Neuronal stem cell (in vitro differentiated cells): ENCODE measurements at regions not wholly inside any gene's neighbourhood (a gene's known extent, or its start where the extent isn't known, plus 50 kb on each side); places are given as distances from the start of the nearest gene placed in this dataset.
A peak's percentile ranks its signal among the peaks of the same experiment; 100 is the strongest.

Source experiments
- DNase-seq: peaks from one replicate; pipeline ENCODE4 v3.0.0-alpha.2; 2013; ENCODE audit warnings: low spot score
- H2AFZ ChIP-seq: one replicate; pipeline ENCODE4 v1.6.1; 2013; ENCODE audit warnings: mild to moderate bottlenecking, low read length, inconsistent platforms
- H2AK5ac ChIP-seq: 2 replicates; pipeline ENCODE4 v1.6.1; 2013; ENCODE audit warnings: low read depth, mild to moderate bottlenecking, inconsistent platforms, low read length, moderate library complexity, mixed read lengths
- H2BK120ac ChIP-seq: 2 replicates; pipeline ENCODE4 v1.6.1; 2013; ENCODE audit warnings: low read depth, mild to moderate bottlenecking, inconsistent platforms, low read length, moderate library complexity, mixed read lengths
- H2BK12ac ChIP-seq: one replicate; pipeline ENCODE4 v1.6.1; 2013; ENCODE audit warnings: low read length, inconsistent platforms
- H2BK15ac ChIP-seq: 2 replicates; pipeline ENCODE4 v1.6.1; 2013; ENCODE audit warnings: mild to moderate bottlenecking, low read length, inconsistent platforms, mixed read lengths
- H2BK5ac ChIP-seq: one replicate; pipeline ENCODE4 v1.6.1; 2013; ENCODE audit warnings: inconsistent platforms, mild to moderate bottlenecking, low read length, moderate library complexity
- H3K14ac ChIP-seq: one replicate; pipeline ENCODE4 v1.6.1; 2013; ENCODE audit warnings: low read length, inconsistent platforms
- H3K18ac ChIP-seq: 2 replicates; pipeline ENCODE4 v1.6.1; 2013; ENCODE audit warnings: low read length, inconsistent platforms
- H3K23ac ChIP-seq: 2 replicates; pipeline ENCODE4 v1.6.1; 2013; ENCODE audit warnings: low read depth, mild to moderate bottlenecking, mixed read lengths, low read length, inconsistent platforms; ENCODE audit not compliant: poor library complexity
- H3K27ac ChIP-seq: replicated peaks from 3 replicates; pipeline ENCODE4 v1.5.1; 2013; ENCODE audit warnings: low read length, inconsistent platforms
- H3K27me3 ChIP-seq, 3 experiments: 2 replicates each; pipeline ENCODE4 v1.6.1; 2013; ENCODE audit warnings: low read length in 3 of 3, mild to moderate bottlenecking in 2 of 3, inconsistent platforms in 1 of 3, low read depth in 1 of 3, mixed read lengths in 1 of 3, moderate library complexity in 1 of 3; ENCODE audit not compliant: control insufficient read depth in 3 of 3, insufficient read depth in 3 of 3
- H3K36me3 ChIP-seq, 2 donors: replicated peaks in 1 of 2; 2 replicates each; pipeline ENCODE4 v1.6.1; 2013; ENCODE audit warnings: low read length in 2 of 2; ENCODE audit not compliant: control insufficient read depth in 2 of 2, insufficient read depth in 2 of 2
- H3K4ac ChIP-seq: 2 replicates; pipeline ENCODE4 v1.6.1; 2013; ENCODE audit warnings: inconsistent platforms, mild to moderate bottlenecking, low read length, moderate library complexity
- H3K4me1 ChIP-seq, 2 donors: 1 replicate in 1 of 2; 2 replicates in 1 of 2; pipeline ENCODE4 v1.6.1; 2013; ENCODE audit warnings: low read length in 2 of 2, low read depth in 1 of 2; ENCODE audit not compliant: control insufficient read depth in 2 of 2, insufficient read depth in 1 of 2
- H3K4me2 ChIP-seq: one replicate; pipeline ENCODE4 v1.6.1; 2013; ENCODE audit warnings: mild to moderate bottlenecking, low read length, inconsistent platforms; ENCODE audit not compliant: insufficient read depth, poor library complexity, severe bottlenecking
- H3K4me3 ChIP-seq, 2 donors: 2 replicates each; pipeline ENCODE4 v1.5.1; 2013; ENCODE audit warnings: low read length in 2 of 2, mild to moderate bottlenecking in 2 of 2, inconsistent platforms in 1 of 2, moderate library complexity in 1 of 2
- H3K79me1 ChIP-seq: one replicate; pipeline ENCODE4 v1.6.1; 2013; ENCODE audit warnings: low read depth, mild to moderate bottlenecking, inconsistent platforms, low read length, moderate library complexity
- H3K9ac ChIP-seq: one replicate; pipeline ENCODE4 v1.6.1; 2013; ENCODE audit warnings: mild to moderate bottlenecking, low read depth, low read length, inconsistent platforms; ENCODE audit not compliant: poor library complexity
- H3K9me3 ChIP-seq, 2 donors: replicated peaks in 1 of 2; 2 replicates each; pipeline versions ENCODE3 to v1.6.1; 2013; ENCODE audit warnings: low read length in 2 of 2, mild to moderate bottlenecking in 2 of 2, inconsistent platforms in 1 of 2, low read depth in 1 of 2, mixed read lengths in 1 of 2, moderate library complexity in 1 of 2; ENCODE audit not compliant: control insufficient read depth in 2 of 2, insufficient read depth in 1 of 2
- H4K8ac ChIP-seq: one replicate; pipeline ENCODE4 v1.6.1; 2013; ENCODE audit warnings: low read depth, mild to moderate bottlenecking, inconsistent platforms, low read length, moderate library complexity
- H4K91ac ChIP-seq: one replicate; pipeline ENCODE4 v1.6.1; 2013; ENCODE audit warnings: low read length, low read depth, mild to moderate bottlenecking, inconsistent platforms; ENCODE audit not compliant: poor library complexity
- WGBS, 2 donors: extraction: QIAGEN DNeasy Blood & Tissue Kit; methylation state at CpG; one replicate each; pipeline ENCODE4 v1.1.7; 2013; ENCODE audit warnings: missing lambda C conversion rate in 2 of 2, mixed read lengths in 1 of 2; ENCODE audit not compliant: insufficient read length in 2 of 2, insufficient replicate concordance in 1 of 2; ENCODE audit errors: extremely low coverage in 2 of 2; 5-methylcytosine and 5-hydroxymethylcytosine counted together

DNA sequence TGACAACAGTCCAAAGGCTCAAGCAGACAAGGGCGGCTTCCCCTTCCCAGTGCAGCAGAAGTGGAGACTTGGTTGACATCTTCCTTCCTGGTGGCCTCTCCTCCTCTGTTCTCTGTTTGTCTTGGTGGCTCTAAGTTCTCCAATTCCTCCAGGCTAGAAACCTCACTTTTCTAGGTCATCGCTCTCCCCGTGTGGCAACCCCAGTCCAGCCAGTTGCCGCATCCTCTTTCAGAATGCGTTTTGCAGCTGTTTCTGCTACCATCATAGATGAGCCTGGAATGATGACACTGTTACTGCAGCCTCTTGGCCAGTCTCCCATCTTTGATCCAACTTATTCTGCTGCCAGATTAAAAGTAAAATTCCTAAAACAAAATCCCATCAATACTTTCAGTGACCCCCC lies 201.5 kb downstream of the TRIM29 start:
- no peak overlapping the region for H2BK5ac ChIP-seq
- no peak overlapping the region for H2BK120ac ChIP-seq
- no peak for DNase-seq
- no peaks in the 10 kb centered on the region for H3K79me1 ChIP-seq
- peaks cover 0 to 2% of the 10 kb centered on the region in 2 donors for H3K4me1 ChIP-seq
- H4K8ac ChIP-seq = no peak overlapping the region
- H3K9ac ChIP-seq = no peak overlapping the region
- no peak overlapping the region for H3K4ac ChIP-seq
- no peak overlapping the region for H3K4me2 ChIP-seq
- H2BK12ac ChIP-seq = no peak overlapping the region
- H2AFZ ChIP-seq = no peak overlapping the region
- no peaks in the 10 kb centered on the region for H3K27me3 ChIP-seq
- no peak overlapping the region for H4K91ac ChIP-seq
- no peaks in the 10 kb centered on the region for H3K36me3 ChIP-seq
- H3K23ac ChIP-seq = no peak overlapping the region
- WGBS, 2 donors = no CpG with 5 or more reads among the region's 5 CpGs
- H2AK5ac ChIP-seq = no peak overlapping the region
- H3K4me3 ChIP-seq = no peak overlapping the region
- no peak overlapping the region for H2BK15ac ChIP-seq
- H3K9me3 ChIP-seq = no peaks in the 10 kb centered on the region
- H3K27ac ChIP-seq = no peak overlapping the region
- no peak overlapping the region for H3K14ac ChIP-seq
- no peak overlapping the region for H3K18ac ChIP-seq

DNA sequence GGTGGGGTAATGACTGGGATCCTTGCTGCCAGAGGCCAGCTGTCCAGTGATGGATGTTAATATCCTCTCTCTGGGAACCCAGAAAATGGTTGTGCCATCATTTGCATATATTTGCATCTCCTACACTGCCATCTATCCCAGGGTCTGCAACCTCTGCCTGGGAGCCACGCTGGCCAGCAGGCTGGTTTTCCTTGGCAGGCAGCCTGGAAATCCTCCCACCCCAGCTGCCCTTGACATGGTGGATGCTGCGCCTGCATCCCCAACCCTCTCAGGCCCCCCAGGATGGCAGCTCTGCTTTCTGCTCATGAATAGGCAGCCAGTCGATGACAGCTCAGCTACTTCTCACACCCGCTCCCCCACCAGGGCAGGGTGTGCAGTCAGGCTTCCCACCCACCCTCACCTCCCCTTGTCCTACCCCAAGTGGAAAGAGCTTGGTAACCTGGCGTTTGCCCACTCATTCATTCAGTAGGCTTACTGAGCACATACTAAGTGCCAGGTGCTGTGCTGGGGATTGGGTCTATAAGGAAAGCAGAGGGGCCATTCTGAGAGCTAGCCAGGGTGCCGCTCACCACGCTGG lies 202.5 kb downstream of the TRIM29 start:
- WGBS, 2 donors = no CpG with 5 or more reads among the region's 7 CpGs
- H2AK5ac ChIP-seq = no peak overlapping the region
- no peak overlapping the region for H3K4me2 ChIP-seq
- no peak overlapping the region for H2BK12ac ChIP-seq
- H2BK15ac ChIP-seq = no peak overlapping the region
- no peaks in the 10 kb centered on the region for H3K79me1 ChIP-seq
- peaks cover 0 to 4% (median 0%) of the 10 kb centered on the region in 3 experiments for H3K27me3 ChIP-seq
- no peak overlapping the region for H3K9ac ChIP-seq
- H3K18ac ChIP-seq = no peak overlapping the region
- no peak overlapping the region for H4K8ac ChIP-seq
- no peak overlapping the region for H2BK120ac ChIP-seq
- DNase-seq = no peak
- H3K4me3 ChIP-seq = no peak overlapping the region
- peak overlapping the region; percentile 15 for H3K14ac ChIP-seq
- no peak overlapping the region for H2AFZ ChIP-seq
- no peaks in the 10 kb centered on the region for H3K36me3 ChIP-seq
- no peak overlapping the region for H2BK5ac ChIP-seq
- no peak overlapping the region for H3K27ac ChIP-seq
- peaks cover 0 to 2% of the 10 kb centered on the region in 2 donors for H3K4me1 ChIP-seq
- no peaks in the 10 kb centered on the region for H3K9me3 ChIP-seq
- H4K91ac ChIP-seq = no peak overlapping the region
- H3K4ac ChIP-seq = no peak overlapping the region
- no peak overlapping the region for H3K23ac ChIP-seq

GRCh38 chr11:119934866-119935265 lies 203.0 kb downstream of the TRIM29 start:
- Histone ChIP-seq H3K4me1 (peaks cover 0 to 2% of the 10 kb centered on the region in 2 donors), H2BK12ac (no peak overlapping the region), H3K4ac (no peak overlapping the region), H3K14ac (peak overlapping the region; percentile 22), H3K4me2 (no peak overlapping the region), H2AFZ (no peak overlapping the region), H3K27me3 (peaks cover 0 to 4% (median 0%) of the 10 kb centered on the region in 3 experiments), H2AK5ac (no peak overlapping the region), H3K4me3 (no peak overlapping the region), H3K23ac (no peak overlapping the region), H4K91ac (no peak overlapping the region), H3K9ac (no peak overlapping the region), H3K36me3 (no peaks in the 10 kb centered on the region), H2BK5ac (no peak overlapping the region), H3K18ac (no peak overlapping the region), H2BK120ac (no peak overlapping the region), H4K8ac (no peak overlapping the region), H3K27ac (no peak overlapping the region), H3K79me1 (no peaks in the 10 kb centered on the region), H2BK15ac (no peak overlapping the region), H3K9me3 (no peaks in the 10 kb centered on the region)
- WGBS, 2 donors = no CpG with 5 or more reads among the region's 5 CpGs
- DNase-seq = no peak

DNA sequence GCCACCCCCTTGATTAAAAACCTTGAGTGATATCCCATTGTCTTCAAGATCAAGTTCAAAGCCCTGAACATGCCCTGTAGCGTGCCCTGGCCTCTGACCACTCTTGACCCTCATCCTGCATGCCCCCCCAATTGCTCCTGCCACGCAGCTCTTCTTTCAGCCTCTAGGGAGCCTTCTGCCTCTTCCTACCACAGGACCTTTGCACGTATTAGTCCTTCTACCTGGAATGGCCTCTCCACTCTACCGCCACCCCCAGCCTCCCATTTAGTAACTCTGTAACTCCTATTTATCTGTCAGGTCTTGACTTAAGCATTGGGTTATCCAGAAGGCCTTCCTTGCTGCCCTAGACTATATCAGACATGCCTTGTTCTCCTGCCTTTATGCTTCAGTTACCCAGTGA lies 203.6 kb downstream of the TRIM29 start:
- H2BK5ac ChIP-seq = no peak overlapping the region
- no peak overlapping the region for H2BK120ac ChIP-seq
- H3K14ac ChIP-seq = no peak overlapping the region
- no peak overlapping the region for H3K4ac ChIP-seq
- H3K27me3 ChIP-seq = peaks cover 0 to 4% (median 0%) of the 10 kb centered on the region in 3 experiments
- no peak overlapping the region for H3K4me3 ChIP-seq
- no peaks in the 10 kb centered on the region for H3K79me1 ChIP-seq
- no peak overlapping the region for H3K9ac ChIP-seq
- H4K91ac ChIP-seq = no peak overlapping the region
- no peak for DNase-seq
- no peak overlapping the region for H3K18ac ChIP-seq
- no peak overlapping the region for H2BK15ac ChIP-seq
- peaks cover 0 to 2% of the 10 kb centered on the region in 2 donors for H3K4me1 ChIP-seq
- no peaks in the 10 kb centered on the region for H3K36me3 ChIP-seq
- H3K23ac ChIP-seq = no peak overlapping the region
- H2AK5ac ChIP-seq = no peak overlapping the region
- no peak overlapping the region for H2BK12ac ChIP-seq
- no peak overlapping the region for H4K8ac ChIP-seq
- no peaks in the 10 kb centered on the region for H3K9me3 ChIP-seq
- no CpG with 5 or more reads among the region's 4 CpGs for WGBS, 2 donors
- no peak overlapping the region for H3K4me2 ChIP-seq
- no peak overlapping the region for H3K27ac ChIP-seq
- H2AFZ ChIP-seq = no peak overlapping the region
